H1 (cell line): ENCODE measurements at regions not wholly inside any gene's neighbourhood (a gene's known extent, or its start where the extent isn't known, plus 50 kb on each side); places are given as distances from the start of the nearest gene placed in this dataset.

Source experiments
- CTCF ChIA-PET: fragments of 300-600 bp; sonication (Branson Sonifier 250); formaldehyde crosslinking; loops from one replicate; lab custom pipeline; 2021; ENCODE audit not compliant: partially characterized antibody; lab: Charles Lee
- POLR2A ChIA-PET: fragments of 300-600 bp; sonication (Branson Sonifier 250); formaldehyde crosslinking; loops from one replicate; lab custom pipeline; 2021; ENCODE audit warnings: inconsistent platforms; ENCODE audit not compliant: partially characterized antibody; lab: Charles Lee
- DNase-seq, 2 experiments: peaks; one replicate each; pipeline versions ENCODE4 v3.0.0 to v3.0.0-alpha.2; 2010 to 2022; ENCODE audit warnings: low spot score in 2 of 2, low read depth in 1 of 2, mixed read lengths in 1 of 2
- FAIRE-seq: peaks from 2 replicates; lab custom pipeline; 2011; peaks lifted over from hg19 to GRCh38; lab: Jason Lieb, UNC
- H2AFZ ChIP-seq: 2 replicates; pipeline ENCODE4 v1.8.1; 2012; ENCODE audit warnings: low read length, inconsistent platforms
- H2AK5ac ChIP-seq: 2 replicates; pipeline ENCODE4 v1.6.1; 2013; ENCODE audit warnings: low read depth, low read length
- H2BK120ac ChIP-seq: replicated peaks from 2 replicates; pipeline ENCODE3; 2013; ENCODE audit warnings: low read depth, low read length, inconsistent platforms
- H2BK12ac ChIP-seq: 2 replicates; pipeline ENCODE4 v1.6.1; 2013; ENCODE audit warnings: low read depth, low read length
- H2BK15ac ChIP-seq: 2 replicates; pipeline ENCODE4 v1.6.1; 2013; ENCODE audit warnings: low read length
- H2BK20ac ChIP-seq: 2 replicates; pipeline ENCODE4 v1.6.1; 2013; ENCODE audit warnings: low read length
- H2BK5ac ChIP-seq: 2 replicates; pipeline ENCODE4 v1.6.1; 2013; ENCODE audit warnings: low read depth, low read length
- H3K14ac ChIP-seq: 2 replicates; pipeline ENCODE4 v1.6.1; 2013; ENCODE audit warnings: inconsistent platforms; ENCODE audit not compliant: insufficient read length
- H3K18ac ChIP-seq: 2 replicates; pipeline ENCODE4 v1.6.1; 2013; ENCODE audit warnings: low read length; ENCODE audit errors: extremely low read depth
- H3K23ac ChIP-seq: 2 replicates; pipeline ENCODE4 v1.6.1; 2013; ENCODE audit warnings: inconsistent platforms; ENCODE audit not compliant: insufficient read length
- H3K23me2 ChIP-seq: 2 replicates; pipeline ENCODE4 v1.6.1; 2013; ENCODE audit warnings: low read depth, low read length
- H3K27ac ChIP-seq: 2 replicates; pipeline ENCODE4 v1.6.1; 2011; ENCODE audit warnings: low read depth, low read length, inconsistent platforms
- H3K27me3 ChIP-seq, 4 experiments: replicated peaks in 1 of 4; 1 replicate in 1 of 4; 2 replicates in 3 of 4; pipeline versions ENCODE4 v1.6.1 to v1.8.1; 2011 to 2013; ENCODE audit warnings: low read length in 3 of 4, mild to moderate bottlenecking in 3 of 4, inconsistent platforms in 2 of 4, mixed read lengths in 2 of 4, moderate library complexity in 1 of 4; ENCODE audit not compliant: control insufficient read depth in 3 of 4, insufficient read depth in 3 of 4; ENCODE audit errors: extremely low read depth in 1 of 4
- H3K36me3 ChIP-seq, 4 experiments: 2 replicates each; pipeline versions ENCODE4 v1.6.1 to v1.8.1; 2011 to 2013; ENCODE audit warnings: mild to moderate bottlenecking in 4 of 4, low read length in 3 of 4, moderate library complexity in 2 of 4, control low read depth in 1 of 4, inconsistent platforms in 1 of 4; ENCODE audit not compliant: insufficient read depth in 4 of 4, control insufficient read depth in 2 of 4
- H3K4ac ChIP-seq: replicated peaks from 2 replicates; pipeline ENCODE3; 2013; ENCODE audit warnings: low read length, low read depth, mixed read lengths, inconsistent platforms; ENCODE audit not compliant: insufficient read length
- H3K4me1 ChIP-seq, 4 experiments: replicated peaks in 1 of 4; 1 replicate in 1 of 4; 2 replicates in 3 of 4; pipeline versions ENCODE4 v1.6.1 to v1.8.1; 2011 to 2013; ENCODE audit warnings: low read length in 3 of 4, inconsistent platforms in 2 of 4, mixed read lengths in 1 of 4; ENCODE audit not compliant: insufficient read depth in 4 of 4, control insufficient read depth in 3 of 4
- H3K4me2 ChIP-seq, 2 experiments: 2 replicates each; pipeline versions ENCODE4 v1.6.1 to v1.8.1; 2011 to 2013; ENCODE audit warnings: low read depth in 2 of 2, low read length in 2 of 2, control low read depth in 1 of 2, inconsistent platforms in 1 of 2, mild to moderate bottlenecking in 1 of 2; ENCODE audit not compliant: insufficient read depth in 1 of 2
- H3K4me3 ChIP-seq, 4 experiments: fragments of 200-600, 300-600 bp in 1 of 4; sonication (generic), shearing (Covaris generic), sonication (Bioruptor Twin) in 1 of 4; 2 replicates each; pipeline versions ENCODE4 v1.5.1 to v1.8.1; 2011 to 2016; ENCODE audit warnings: low read length in 4 of 4, low read depth in 3 of 4, control low read depth in 2 of 4, inconsistent platforms in 2 of 4, mild to moderate bottlenecking in 2 of 4, mixed read lengths in 1 of 4, moderate library complexity in 1 of 4; ENCODE audit not compliant: insufficient read depth in 2 of 4; ENCODE audit errors: extremely low read depth in 1 of 4
- H3K56ac ChIP-seq: replicated peaks from 2 replicates; pipeline ENCODE3; 2013; ENCODE audit warnings: low read depth, mild to moderate bottlenecking, mixed read lengths, low read length, inconsistent platforms; ENCODE audit not compliant: insufficient read length
- H3K79me1 ChIP-seq: 2 replicates; pipeline ENCODE4 v1.6.1; 2013; ENCODE audit warnings: low read depth, low read length, control low read depth
- H3K79me2 ChIP-seq, 2 experiments: 2 replicates each; pipeline versions ENCODE4 v1.6.1 to v1.8.1; 2012 to 2013; ENCODE audit warnings: low read length in 2 of 2, mild to moderate bottlenecking in 2 of 2, inconsistent platforms in 1 of 2; ENCODE audit not compliant: insufficient read depth in 2 of 2, control insufficient read depth in 1 of 2
- H3K9ac ChIP-seq, 4 experiments: replicated peaks in 1 of 4; 1 replicate in 1 of 4; 2 replicates in 3 of 4; pipeline versions ENCODE4 v1.6.1 to v1.8.1; 2011 to 2013; ENCODE audit warnings: low read depth in 3 of 4, low read length in 3 of 4, control low read depth in 2 of 4, mild to moderate bottlenecking in 2 of 4, moderate library complexity in 2 of 4, inconsistent platforms in 1 of 4; ENCODE audit errors: extremely low read depth in 1 of 4
- H3K9me3 ChIP-seq, 2 experiments: 2 replicates each; pipeline versions ENCODE4 v1.6.1 to v1.8.1; 2012 to 2013; ENCODE audit warnings: mild to moderate bottlenecking in 2 of 2, moderate library complexity in 2 of 2, control low read depth in 1 of 2, inconsistent platforms in 1 of 2, low read depth in 1 of 2, low read length in 1 of 2, mixed read lengths in 1 of 2; ENCODE audit not compliant: insufficient read depth in 2 of 2
- H4K20me1 ChIP-seq, 2 experiments: replicated peaks in 1 of 2; 2 replicates each; pipeline versions ENCODE3 to v1.8.1; 2011 to 2013; ENCODE audit warnings: inconsistent platforms in 2 of 2, low read length in 2 of 2, mild to moderate bottlenecking in 1 of 2; ENCODE audit not compliant: insufficient read depth in 2 of 2, control insufficient read depth in 1 of 2
- H4K5ac ChIP-seq: 2 replicates; pipeline ENCODE4 v1.6.1; 2013; ENCODE audit warnings: low read length, low read depth, mixed read lengths, inconsistent platforms; ENCODE audit not compliant: insufficient read length
- H4K8ac ChIP-seq: 2 replicates; pipeline ENCODE4 v1.8.0; 2013; ENCODE audit warnings: mild to moderate bottlenecking, moderate library complexity, low read length, inconsistent platforms; ENCODE audit not compliant: insufficient read depth; ENCODE audit errors: extremely low read depth
- H4K91ac ChIP-seq: replicated peaks from 2 replicates; pipeline ENCODE3; 2013; ENCODE audit warnings: low read length, mixed read lengths, inconsistent platforms; ENCODE audit not compliant: insufficient read length
- ASH2L ChIP-seq: fragments of 200-600, 300-600 bp; sonication (generic); IDR thresholded peaks from one replicate; pipeline ENCODE4 v1.7.1; 2017; ENCODE audit warnings: low read length
- BRCA1 ChIP-seq: IDR thresholded peaks from 2 replicates; pipeline ENCODE4 v1.6.1; 2012; ENCODE audit warnings: low read depth, low read length, improper control_type of control experiment
- JUND ChIP-seq: IDR thresholded peaks from 2 replicates; pipeline ENCODE4 v1.6.1; 2011; ENCODE audit warnings: mild to moderate bottlenecking, improper control_type of control experiment, low read length
- NRF1 ChIP-seq: IDR thresholded peaks from 2 replicates; pipeline ENCODE4 v1.6.1; 2011; ENCODE audit warnings: mild to moderate bottlenecking, low read depth, low read length, improper control_type of control experiment
- POLR2A ChIP-seq, 2 experiments: IDR thresholded peaks; 1 replicate in 1 of 2; 2 replicates in 1 of 2; pipeline ENCODE4 v1.6.1; 2011; ENCODE audit warnings: low read depth in 2 of 2, low read length in 2 of 2, mild to moderate bottlenecking in 2 of 2; ENCODE audit errors: control extremely low read depth in 1 of 2
- POLR2AphosphoS5 ChIP-seq: IDR thresholded peaks from 2 replicates; pipeline ENCODE4 v1.6.1; 2011; ENCODE audit warnings: low read depth, low read length
- SIRT6 ChIP-seq: IDR thresholded peaks from one replicate; pipeline ENCODE4 v1.7.1; 2012; ENCODE audit warnings: low read length, inconsistent platforms
- TEAD4 ChIP-seq: IDR thresholded peaks from 2 replicates; pipeline ENCODE4 v1.6.1; 2012; ENCODE audit warnings: low read depth, low read length, inconsistent platforms, mixed read lengths
- WGBS, 2 experiments: shearing (Covaris generic) in 1 of 2; methylation state at CpG; one replicate each; pipeline versions ENCODE4 v1.1.6 to v1.1.7; 2013 to 2015; ENCODE audit warnings: low lambda C conversion rate in 2 of 2, mixed read lengths in 2 of 2, inconsistent platforms in 1 of 2, low coverage in 1 of 2, missing lambda C conversion rate in 1 of 2; ENCODE audit not compliant: insufficient replicate concordance in 2 of 2, insufficient coverage in 1 of 2, insufficient read length in 1 of 2; ENCODE audit errors: extremely low coverage in 1 of 2, missing lambda C conversion rate in 1 of 2; 5-methylcytosine and 5-hydroxymethylcytosine counted together

DNA sequence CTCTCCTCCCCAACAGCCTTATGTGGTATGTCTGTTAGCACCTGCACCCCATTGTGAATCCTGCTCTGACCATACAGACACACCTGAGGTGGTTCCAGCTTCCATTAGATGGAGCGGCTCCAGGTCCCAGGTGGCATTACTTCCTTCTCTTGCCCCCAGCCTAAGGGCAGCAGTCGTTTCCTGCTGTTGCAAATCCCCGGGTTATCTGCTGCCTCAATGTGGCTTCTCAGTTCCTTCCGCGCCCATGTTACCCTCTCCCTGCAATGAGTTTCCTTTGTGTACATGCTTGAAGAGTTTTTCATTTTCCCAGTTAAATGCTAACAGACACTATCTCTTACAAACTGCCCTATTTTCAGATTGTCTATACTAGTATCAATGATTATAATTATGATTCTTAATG is 62.8 kb upstream of the PRKCQ start:
- H4K20me1 ChIP-seq, result no peaks in the 10 kb centered on the region
- no peak overlapping the region for H3K4me2 ChIP-seq
- H3K23me2 ChIP-seq, result no peaks in the 10 kb centered on the region
- no peak overlapping the region for H3K9ac ChIP-seq
- no peak overlapping the region for H2AK5ac ChIP-seq
- H3K27me3 ChIP-seq, result no peaks in the 10 kb centered on the region
- no peak overlapping the region for H3K27ac ChIP-seq
- no peak overlapping the region for H4K8ac ChIP-seq
- no peak overlapping the region for H3K18ac ChIP-seq
- no peak overlapping the region for H3K56ac ChIP-seq
- H2BK15ac ChIP-seq, result no peak overlapping the region
- H3K4ac ChIP-seq, result no peak overlapping the region
- FAIRE-seq (no peak), DNase-seq (no peak)
- peak overlapping the region; percentile 73 for H4K91ac ChIP-seq
- no peaks in the 10 kb centered on the region for H3K36me3 ChIP-seq
- H3K14ac ChIP-seq, result no peak overlapping the region
- no peak overlapping the region for H3K4me3 ChIP-seq
- no peak overlapping the region for H2BK20ac ChIP-seq
- no peak overlapping the region for H2BK120ac ChIP-seq
- no peak overlapping the region; the same call in 1 of the 2 replicates for H2BK5ac ChIP-seq
- 53% methylated on average over 5 of the region's 5 CpGs; no CpG with 5 or more reads in 1 of the 2 experiments for WGBS, 2 experiments
- H3K9me3 ChIP-seq, result no peaks in the 10 kb centered on the region
- H3K23ac ChIP-seq, result no peak overlapping the region
- peak overlapping the region; percentile 39; the same call in 1 of the 2 replicates for H2BK12ac ChIP-seq
- TF ChIP-seq TEAD4 (no peak), POLR2A (IDR thresholded peaks at IDR 0.05; ENCODE audit: control extremely low read depth in 1 of 2, low read depth in 2 of 2, low read length in 2 of 2) (no peak), JUND (no peak), POLR2AphosphoS5 (no peak), SIRT6 (no peak), ASH2L (no peak), NRF1 (no peak), BRCA1 (no peak)
- H2AFZ ChIP-seq, result no peak overlapping the region; the same call in 1 of the 2 replicates
- no peak overlapping the region for H4K5ac ChIP-seq
- ChIA-PET CTCF (interaction anchor here (1.0 to 1.1 kb wide), 2 partner anchors 28 to 36 kb away, joined by 3 to 4 read pairs; no protein-coding TSS in a partner anchor), POLR2A (no interaction called here)
- no peaks in the 10 kb centered on the region for H3K4me1 ChIP-seq
- no peaks in the 10 kb centered on the region for H3K79me2 ChIP-seq
- no peaks in the 10 kb centered on the region for H3K79me1 ChIP-seq
